Osteoblast (primary cell): ENCODE measurements at regions not wholly inside any gene's neighbourhood (a gene's known extent, or its start where the extent isn't known, plus 50 kb on each side); places are given as distances from the start of the nearest gene placed in this dataset.

ENCODE experiments used
- DNase-seq: peaks from one replicate; pipeline ENCODE4 v3.0.0; 2011; ENCODE audit warnings: low spot score, mixed read lengths; ENCODE audit not compliant: insufficient read length; ENCODE audit errors: missing footprints
- H2AFZ ChIP-seq: 2 replicates; pipeline ENCODE4 v1.6.0; 2011; ENCODE audit warnings: mild to moderate bottlenecking, low read length
- H3K27ac ChIP-seq: 2 replicates; pipeline ENCODE4 v1.5.1; 2011; ENCODE audit warnings: mild to moderate bottlenecking, low read depth, low read length, moderate library complexity
- H3K27me3 ChIP-seq: 2 replicates; pipeline ENCODE4 v1.6.0; 2012; ENCODE audit warnings: mild to moderate bottlenecking, control low read depth, inconsistent platforms, low read length, moderate library complexity; ENCODE audit not compliant: insufficient read depth
- H3K36me3 ChIP-seq: 2 replicates; pipeline ENCODE4 v1.5.1; 2011; ENCODE audit warnings: mild to moderate bottlenecking, low read length, control low read depth, moderate library complexity; ENCODE audit not compliant: insufficient read depth
- H3K4me1 ChIP-seq: 2 replicates; pipeline ENCODE4 v1.5.1; 2011; ENCODE audit warnings: mild to moderate bottlenecking, low read length, control low read depth, moderate library complexity; ENCODE audit not compliant: insufficient read depth
- H3K4me2 ChIP-seq: 2 replicates; pipeline ENCODE4 v1.6.0; 2011; ENCODE audit warnings: mild to moderate bottlenecking, low read length; ENCODE audit not compliant: insufficient read depth
- H3K4me3 ChIP-seq: fragments of 200-600 bp; sonication (generic); 3 replicates; pipeline ENCODE4 v1.5.1; 2012; ENCODE audit warnings: mild to moderate bottlenecking, low read length, inconsistent platforms; ENCODE audit not compliant: insufficient read depth
- H3K79me2 ChIP-seq: 2 replicates; pipeline ENCODE4 v1.6.0; 2012; ENCODE audit warnings: mild to moderate bottlenecking, low read length, control low read depth, inconsistent platforms; ENCODE audit not compliant: insufficient read depth
- H3K9me3 ChIP-seq: 2 replicates; pipeline ENCODE4 v1.5.1; 2011; ENCODE audit warnings: low read depth, low read length, control low read depth
- H4K20me1 ChIP-seq: 2 replicates; pipeline ENCODE4 v1.6.0; 2012; ENCODE audit warnings: mild to moderate bottlenecking, low read length, control low read depth; ENCODE audit not compliant: insufficient read depth
- TF ChIP-seq, protein P1 (sequence below): IDR thresholded peaks from 2 replicates; pipeline ENCODE4 v1.5.1; 2011; ENCODE audit warnings: mild to moderate bottlenecking, low read depth, low read length, moderate library complexity; ENCODE audit errors: extremely low read depth

DNA sequence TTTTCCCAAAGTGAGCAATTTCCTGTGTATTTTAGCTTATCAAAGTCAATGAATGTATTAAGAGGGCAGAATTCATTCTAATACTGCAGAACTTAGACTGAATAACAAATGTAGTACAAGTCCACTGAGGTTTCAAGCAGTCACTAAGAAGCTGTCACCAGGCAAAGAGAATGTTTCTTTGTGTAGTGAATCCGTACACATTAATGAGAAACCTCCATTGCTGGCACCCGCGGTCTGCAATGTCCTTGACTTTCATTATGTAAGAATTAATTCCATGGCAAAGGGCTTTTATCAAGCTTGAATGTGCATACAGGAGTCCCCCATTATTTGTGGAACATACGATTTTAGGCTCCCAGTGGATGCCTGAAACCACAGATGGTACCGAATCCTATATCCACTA, 719.5 kb upstream of the TMPRSS15 start:
- Histone ChIP-seq H3K79me2 (no peaks in the 10 kb centered on the region), H3K9me3 (peaks cover 3% of the 10 kb centered on the region), H3K27me3 (no peaks in the 10 kb centered on the region), H3K36me3 (no peaks in the 10 kb centered on the region), H3K4me3 (no peak overlapping the region), H3K4me1 (no peaks in the 10 kb centered on the region), H3K4me2 (no peak overlapping the region), H4K20me1 (no peaks in the 10 kb centered on the region), H2AFZ (no peak overlapping the region), H3K27ac (no peak overlapping the region)
- TF ChIP-seq, protein P1, sequence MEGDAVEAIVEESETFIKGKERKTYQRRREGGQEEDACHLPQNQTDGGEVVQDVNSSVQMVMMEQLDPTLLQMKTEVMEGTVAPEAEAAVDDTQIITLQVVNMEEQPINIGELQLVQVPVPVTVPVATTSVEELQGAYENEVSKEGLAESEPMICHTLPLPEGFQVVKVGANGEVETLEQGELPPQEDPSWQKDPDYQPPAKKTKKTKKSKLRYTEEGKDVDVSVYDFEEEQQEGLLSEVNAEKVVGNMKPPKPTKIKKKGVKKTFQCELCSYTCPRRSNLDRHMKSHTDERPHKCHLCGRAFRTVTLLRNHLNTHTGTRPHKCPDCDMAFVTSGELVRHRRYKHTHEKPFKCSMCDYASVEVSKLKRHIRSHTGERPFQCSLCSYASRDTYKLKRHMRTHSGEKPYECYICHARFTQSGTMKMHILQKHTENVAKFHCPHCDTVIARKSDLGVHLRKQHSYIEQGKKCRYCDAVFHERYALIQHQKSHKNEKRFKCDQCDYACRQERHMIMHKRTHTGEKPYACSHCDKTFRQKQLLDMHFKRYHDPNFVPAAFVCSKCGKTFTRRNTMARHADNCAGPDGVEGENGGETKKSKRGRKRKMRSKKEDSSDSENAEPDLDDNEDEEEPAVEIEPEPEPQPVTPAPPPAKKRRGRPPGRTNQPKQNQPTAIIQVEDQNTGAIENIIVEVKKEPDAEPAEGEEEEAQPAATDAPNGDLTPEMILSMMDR: no peak
- no peak for DNase-seq

DNA sequence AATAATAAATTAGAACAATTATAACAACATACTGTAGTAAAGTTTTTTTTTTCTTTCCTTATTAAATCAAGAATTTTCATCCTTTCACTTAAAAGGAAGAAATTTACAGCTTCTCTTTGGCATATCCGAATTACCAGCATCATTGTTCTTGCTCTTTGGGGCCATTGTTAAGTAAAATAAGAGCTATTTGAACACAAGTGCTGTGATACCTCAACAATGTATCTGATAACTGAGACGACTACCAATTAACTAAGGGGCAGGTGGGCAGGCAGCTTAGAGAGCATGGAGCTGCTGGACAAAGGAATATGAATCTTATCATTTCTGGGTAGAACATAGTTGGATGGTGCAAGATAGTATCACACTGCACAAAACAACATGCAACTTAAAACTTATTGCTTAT, 719.9 kb upstream of the TMPRSS15 start:
- TF ChIP-seq, protein P1: no peak
- H3K4me2 ChIP-seq: no peak overlapping the region

DNA sequence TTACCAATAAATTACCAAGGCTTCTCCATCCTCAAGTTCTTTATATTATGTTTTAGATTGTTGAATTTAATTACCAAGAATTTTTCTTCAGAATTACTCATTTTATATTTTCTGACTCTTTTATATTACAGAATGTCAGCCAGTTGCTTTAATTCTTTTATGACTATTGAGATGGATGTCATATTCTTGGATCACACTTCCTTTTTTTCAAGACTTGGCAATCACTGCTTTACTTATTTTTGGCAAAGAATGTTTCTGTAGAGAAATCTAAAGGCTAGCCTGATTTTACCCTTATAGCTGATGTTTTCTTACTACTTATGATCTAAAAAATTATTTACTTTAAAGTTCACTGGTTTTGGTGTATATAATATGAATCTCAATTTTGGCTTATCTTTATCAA, 721.1 kb upstream of the TMPRSS15 start:
- no peaks in the 10 kb centered on the region for H4K20me1 ChIP-seq
- DNase-seq: no peak
- no peak overlapping the region for H3K4me3 ChIP-seq
- H3K4me2 ChIP-seq: no peak overlapping the region
- no peaks in the 10 kb centered on the region for H3K27me3 ChIP-seq
- TF ChIP-seq, protein P1: no peak
- H3K79me2 ChIP-seq: no peaks in the 10 kb centered on the region
- H3K9me3 ChIP-seq: peaks cover 3% of the 10 kb centered on the region
- H3K27ac ChIP-seq: no peak overlapping the region
- H3K36me3 ChIP-seq: no peaks in the 10 kb centered on the region
- H3K4me1 ChIP-seq: no peaks in the 10 kb centered on the region
- no peak overlapping the region for H2AFZ ChIP-seq

More for the DNA sequence above, 719.9 kb upstream of the TMPRSS15 start:
- no peaks in the 10 kb centered on the region for H3K27me3 ChIP-seq
- no peak overlapping the region for H3K4me3 ChIP-seq
- H3K27ac ChIP-seq: no peak overlapping the region
- H3K4me1 ChIP-seq: no peaks in the 10 kb centered on the region
- no peak for DNase-seq
- H2AFZ ChIP-seq: no peak overlapping the region
- peaks cover 3% of the 10 kb centered on the region for H3K9me3 ChIP-seq
- H3K36me3 ChIP-seq: no peaks in the 10 kb centered on the region
- H3K79me2 ChIP-seq: no peaks in the 10 kb centered on the region
- no peaks in the 10 kb centered on the region for H4K20me1 ChIP-seq

DNA sequence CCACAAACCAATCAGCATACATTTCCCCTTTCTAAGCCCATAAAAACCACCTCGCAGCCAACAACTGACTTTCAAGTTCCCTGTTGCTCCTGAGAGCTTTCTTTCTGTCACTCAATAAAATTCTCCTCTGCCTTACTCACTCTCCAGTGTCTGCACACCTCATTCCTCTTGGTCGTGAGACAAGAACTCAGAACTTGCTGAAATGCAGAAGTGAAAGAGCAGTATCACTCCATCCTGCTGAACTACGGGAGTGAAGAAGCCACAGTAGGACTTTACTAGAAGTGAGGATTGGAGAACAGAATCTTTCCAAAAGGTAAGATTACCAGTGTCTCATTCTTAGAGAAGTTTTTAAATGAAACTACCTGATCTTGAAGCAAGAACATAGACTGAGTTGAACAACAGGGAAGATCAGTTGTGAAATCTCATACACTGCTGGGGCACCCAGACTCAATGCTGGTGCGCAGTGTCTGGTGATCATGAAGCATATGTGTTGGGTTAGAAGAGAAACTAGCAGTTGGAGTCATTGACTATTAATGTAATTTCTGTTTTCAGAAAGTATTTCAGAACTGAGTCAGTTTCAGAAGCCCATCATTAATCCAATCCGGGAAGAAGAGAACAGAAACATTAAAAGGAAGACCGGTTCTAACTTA, 726.9 kb upstream of the TMPRSS15 start:
- Histone ChIP-seq H3K4me3 (no peak overlapping the region), H3K27ac (no peak overlapping the region), H3K79me2 (no peaks in the 10 kb centered on the region), H3K36me3 (no peaks in the 10 kb centered on the region), H4K20me1 (no peaks in the 10 kb centered on the region), H2AFZ (no peak overlapping the region), H3K4me2 (no peak overlapping the region), H3K27me3 (no peaks in the 10 kb centered on the region), H3K4me1 (no peaks in the 10 kb centered on the region), H3K9me3 (peaks cover 6% of the 10 kb centered on the region)
- no peak for DNase-seq
- TF ChIP-seq, protein P1: no peak
